Renal cortex interstitium (tissue), 11 donors: ENCODE measurements at regions not wholly inside any gene's neighbourhood (a gene's known extent, or its start where the extent isn't known, plus 50 kb on each side); places are given as distances from the start of the nearest gene placed in this dataset.
A peak's percentile ranks its signal among the peaks of the same experiment; 100 is the strongest.

Experiments
- DNase-seq, 11 donors: peaks; one replicate each; pipeline ENCODE4 v3.0.0-alpha.2; 2013; ENCODE audit warnings: low read depth in 9 of 11, low spot score in 4 of 11; ENCODE audit errors: extremely low read depth in 1 of 11

GRCh38 chr10:36313142-36313541, 671.0 kb upstream of the FZD8 start:
- DNase-seq: no peak

GRCh38 chr10:36303896-36304295, 661.8 kb upstream of the FZD8 start:
- DNase-seq: no peak

DNA sequence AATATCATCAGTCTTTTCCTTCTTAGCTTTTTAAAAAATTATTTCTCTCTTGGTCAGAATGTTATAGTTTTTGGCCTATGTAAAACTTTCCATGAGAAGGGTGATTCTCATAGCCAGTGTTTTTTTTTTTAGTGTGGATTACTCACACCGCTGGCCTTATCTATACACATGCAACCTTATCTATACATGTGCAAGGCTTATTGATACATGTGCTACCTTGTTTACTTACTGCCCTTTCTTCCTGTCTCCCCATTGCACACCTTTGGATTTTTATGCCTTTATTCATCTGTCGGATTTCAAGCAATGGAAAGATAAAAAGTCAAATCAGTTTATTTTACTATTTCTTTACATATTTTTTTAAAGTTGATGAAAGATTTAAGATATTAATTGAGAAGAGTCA, 660.0 kb upstream of the FZD8 start:
- DNase-seq: no peak

DNA sequence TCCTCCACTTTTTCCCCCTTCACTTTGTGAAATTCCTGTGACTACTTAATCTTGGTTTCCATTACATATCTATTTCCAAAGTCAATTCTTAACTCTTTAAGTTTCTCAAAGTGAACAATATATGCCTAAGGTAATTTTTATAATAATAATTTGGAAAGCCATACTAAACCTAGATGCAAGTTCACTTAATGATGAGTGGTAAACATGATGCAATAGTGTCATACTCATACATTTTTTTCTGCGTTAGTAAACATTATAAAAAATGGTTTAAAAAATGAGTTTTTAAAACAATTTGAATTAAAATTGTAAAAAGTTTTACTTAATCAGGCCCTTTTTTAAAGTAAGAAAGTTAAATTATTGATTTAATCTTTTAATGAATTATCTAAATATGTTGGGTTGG, 659.4 kb upstream of the FZD8 start:
- no peak for DNase-seq

DNA sequence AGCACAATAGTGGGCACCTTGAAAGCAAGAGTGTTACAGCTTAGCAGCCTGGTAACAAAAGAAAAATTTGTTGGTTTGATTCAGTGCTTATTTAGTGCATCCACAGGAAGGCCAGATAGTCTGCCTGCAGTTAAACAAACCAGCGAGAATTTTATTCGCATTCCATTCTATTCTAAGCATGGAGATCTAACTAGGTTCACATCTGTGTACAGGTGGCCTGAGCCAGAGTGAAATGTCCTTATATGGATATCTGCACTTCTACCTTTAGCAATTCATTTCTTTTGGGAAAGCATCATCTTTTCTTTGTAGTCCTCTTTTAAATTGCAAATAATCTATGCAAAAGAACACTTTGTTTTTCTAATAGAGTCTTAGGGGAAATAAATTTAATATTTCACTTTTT, 659.0 kb upstream of the FZD8 start:
- no peak for DNase-seq

- no peak for DNase-seq
These were observed 641.7 kb upstream of the FZD8 start for GRCh38 chr10:36283827-36284226.

GRCh38 chr10:36281831-36282331, 639.8 kb upstream of the FZD8 start:
- DNase-seq: no peak

GRCh38 chr10:36280890-36281499, 638.9 kb upstream of the FZD8 start:
- DNase-seq: no peak

DNA sequence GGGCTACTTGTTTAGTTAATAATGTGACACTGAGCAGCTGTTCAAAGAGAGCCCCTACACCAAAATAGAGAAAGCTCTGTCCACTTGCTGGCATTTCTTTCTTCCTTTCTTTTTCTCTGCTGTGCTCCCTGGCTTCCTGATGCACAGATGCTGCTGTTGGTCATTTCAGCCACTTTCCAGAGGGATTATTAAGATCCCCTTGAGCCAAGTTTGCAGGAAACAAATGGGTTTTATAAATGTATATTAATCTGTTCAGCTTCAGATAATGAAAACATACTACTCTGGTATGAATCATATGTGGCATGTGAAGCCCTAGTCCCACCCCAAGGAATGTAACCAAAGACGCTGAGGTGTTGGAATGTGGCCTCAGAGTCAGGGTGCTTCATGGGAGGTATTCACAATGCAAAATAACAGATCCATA, 638.2 kb upstream of the FZD8 start:
- DNase-seq: peak in 5 of 11 donors; percentile 13 to 22 (median 20)

DNA sequence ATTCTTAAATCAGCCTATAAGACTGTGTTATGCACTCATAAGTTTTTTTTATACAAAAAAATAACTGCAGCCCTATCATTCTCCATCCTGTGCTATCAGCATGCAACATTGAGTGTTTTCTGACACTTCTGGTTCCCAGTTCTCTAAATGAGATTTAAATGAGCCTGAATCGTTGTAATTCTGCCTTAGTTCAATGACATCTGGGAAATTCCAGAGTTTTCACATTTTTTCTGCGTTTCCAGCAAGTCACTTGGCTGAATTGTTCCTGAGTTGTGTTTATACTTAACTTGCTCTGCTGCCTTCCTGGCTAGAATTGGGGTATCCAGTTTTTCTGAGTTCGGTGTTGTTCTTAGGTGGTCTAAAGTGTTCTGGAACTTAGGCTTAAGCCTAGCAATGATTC, 636.1 kb upstream of the FZD8 start:
- peak in 1 of 11 donors; percentile 9 for DNase-seq

DNA sequence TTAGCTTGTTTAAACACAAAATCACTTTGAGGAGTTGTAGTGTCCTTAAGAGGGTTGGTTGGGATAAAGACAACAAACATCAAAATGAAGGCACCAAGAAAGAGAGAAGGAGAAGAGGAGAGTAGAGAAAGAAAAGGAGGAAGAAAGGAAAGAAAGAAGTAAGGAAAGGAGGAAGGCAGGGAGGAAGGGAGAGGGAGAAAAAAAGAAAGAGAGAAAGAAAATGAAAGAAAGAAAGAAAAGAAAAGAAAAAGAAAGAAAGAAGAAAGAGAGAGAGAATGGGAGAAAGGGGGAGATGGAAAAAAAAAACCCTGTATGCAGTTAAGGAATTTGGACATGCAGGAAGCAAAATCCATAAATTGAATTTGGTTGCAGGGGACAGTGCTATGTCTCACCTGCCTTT, 635.4 kb upstream of the FZD8 start:
- DNase-seq: no peak

DNA sequence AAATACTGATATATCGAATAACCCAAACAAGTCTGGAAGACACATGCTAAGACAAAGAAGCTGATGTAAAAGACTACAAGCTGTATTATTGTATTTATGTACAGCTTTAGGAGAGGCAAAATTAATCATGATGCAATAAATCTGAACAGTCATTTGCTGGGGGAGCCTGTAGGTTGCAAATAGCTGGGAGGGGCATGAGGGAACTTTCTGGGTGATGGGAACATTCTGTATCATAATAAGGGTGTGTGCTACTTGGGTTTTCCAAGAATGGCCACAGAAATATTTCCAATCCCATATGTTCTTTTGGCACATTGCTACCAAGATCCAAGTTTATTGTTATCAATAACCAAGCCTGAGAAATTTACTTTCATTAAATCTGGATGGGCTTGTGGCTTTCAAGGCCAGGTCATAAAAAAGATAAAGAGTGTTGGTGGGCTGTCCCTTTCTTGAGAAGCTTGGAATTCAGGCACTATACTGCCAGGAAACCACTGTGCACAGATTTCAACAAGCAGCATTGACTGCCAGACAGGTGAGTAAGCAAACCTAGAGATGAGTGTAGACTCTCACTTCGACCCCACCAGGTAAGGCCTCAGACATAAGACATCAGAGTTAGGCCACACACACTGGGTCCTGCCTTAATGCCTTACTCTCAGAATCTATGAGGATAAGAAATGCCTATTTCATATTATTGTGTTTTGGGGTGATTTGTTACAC, 629.7 kb upstream of the FZD8 start:
- DNase-seq: no peak

- DNase-seq: no peak
These were observed 627.1 kb upstream of the FZD8 start for GRCh38 chr10:36269222-36269621.

DNA sequence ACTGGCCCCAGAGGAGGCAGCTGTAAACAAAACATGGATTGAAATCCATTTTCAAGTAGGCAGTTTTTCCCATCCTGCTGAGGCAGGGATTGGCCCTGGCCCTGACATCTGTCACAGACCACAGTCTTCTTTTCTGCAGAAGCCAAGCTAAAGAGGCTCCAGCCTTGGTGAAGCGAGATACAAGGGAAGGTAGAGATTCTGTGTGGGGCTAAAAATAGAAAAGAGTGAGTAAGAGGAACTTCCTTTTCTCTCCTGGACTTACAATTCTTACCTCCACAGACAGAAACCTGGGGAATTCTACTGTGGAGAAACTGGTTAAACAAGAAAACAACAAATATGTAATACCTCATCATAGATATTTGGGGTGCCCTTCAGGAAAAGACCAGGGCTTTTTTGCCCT, 624.8 kb upstream of the FZD8 start:
- DNase-seq: no peak

GRCh38 chr10:36265741-36266140, 623.6 kb upstream of the FZD8 start:
- DNase-seq: no peak

DNA sequence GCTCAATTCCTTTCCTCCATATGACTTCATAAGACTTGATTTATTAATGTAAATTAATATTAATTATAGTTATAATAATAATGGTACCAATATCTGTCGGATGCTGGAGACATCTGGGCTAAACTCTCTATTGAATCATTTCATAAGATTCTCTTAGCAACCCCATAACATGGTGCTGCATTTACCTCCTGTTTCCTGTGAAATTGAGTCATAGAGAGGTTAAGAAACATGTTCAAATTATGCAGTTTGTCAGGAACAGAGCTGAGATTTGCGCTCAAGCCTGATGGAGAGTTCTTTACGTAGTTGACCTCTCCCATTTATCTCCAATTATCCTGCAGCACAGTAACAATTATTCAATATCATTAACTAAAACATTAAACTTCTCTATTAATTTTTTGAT, 621.8 kb upstream of the FZD8 start:
- DNase-seq: no peak

- no peak for DNase-seq
These were observed 614.9 kb upstream of the FZD8 start for GRCh38 chr10:36256948-36257356.

DNA sequence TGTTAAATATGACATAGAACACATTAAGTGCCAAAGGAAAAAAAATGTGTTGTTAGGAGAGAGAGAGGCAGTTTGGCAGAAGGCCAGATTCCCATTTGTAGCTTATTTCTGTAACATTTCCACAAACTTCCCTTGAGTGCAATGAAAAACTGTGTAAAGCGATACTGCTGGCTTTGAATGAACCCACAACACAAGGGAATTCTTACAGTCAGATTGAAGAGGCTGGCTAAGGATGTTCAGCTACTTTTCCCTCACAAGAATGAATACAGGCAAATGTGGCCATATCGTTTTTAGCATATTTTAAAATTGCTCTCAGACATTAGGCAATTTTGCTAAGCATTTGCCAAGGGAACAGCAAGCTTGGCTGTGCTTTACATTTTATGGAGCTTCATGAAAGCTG, 614.1 kb upstream of the FZD8 start:
- peak in 4 of 11 donors; percentile 9 to 21 (median 14) for DNase-seq

GRCh38 chr10:36254199-36254598, 612.1 kb upstream of the FZD8 start:
- peak in 6 of 11 donors; percentile 7 to 29 (median 12) for DNase-seq

- DNase-seq: no peak
These were observed 611.6 kb upstream of the FZD8 start for GRCh38 chr10:36253731-36254130.

DNA sequence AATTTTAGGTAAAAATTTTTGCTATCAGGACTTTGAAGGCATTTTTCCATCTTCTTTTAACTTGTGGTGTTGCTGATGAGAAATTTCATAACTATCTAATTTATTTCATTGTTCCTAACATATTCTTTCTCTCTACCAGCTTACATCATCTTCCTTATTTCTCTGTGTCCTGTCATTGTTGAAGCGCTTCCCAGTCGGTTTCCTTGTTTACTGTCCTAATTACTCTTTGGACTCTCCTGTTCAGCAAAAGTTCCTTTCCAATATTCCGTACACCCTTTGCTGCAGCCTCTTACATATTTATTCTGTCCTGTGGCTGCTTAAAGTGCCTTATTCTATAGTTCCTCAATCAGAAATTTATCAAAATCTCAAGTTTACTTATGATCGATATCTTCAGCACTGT, 609.0 kb upstream of the FZD8 start:
- no peak for DNase-seq
